K562 (cell line): ENCODE measurements at regions not wholly inside any gene's neighbourhood (a gene's known extent, or its start where the extent isn't known, plus 50 kb on each side); places are given as distances from the start of the nearest gene placed in this dataset.

Experiments
- ATAC-seq: fragments of 200-7000 bp; cut with Tn5 transposase; 3 replicates; pipeline ENCODE4 v1.9.1; 2020; ENCODE audit warnings: moderate library complexity
- BruUV-seq: library from RNA; stranded (reverse); fragments of 400-500 nt; replicated peaks from 2 replicates; lab custom pipeline; 2021; lab: Mats Ljungman, UMichigan
- CTCF ChIA-PET: fragments of 300-600 bp; formaldehyde crosslinking; extraction: SDS; loops from one replicate; lab custom pipeline; 2021; ENCODE audit warnings: low intra/inter-chr PET ratio; lab: Yijun Ruan, JAX
- POLR2A ChIA-PET: fragments of 300-600, 350-650 bp; sonication (Branson Sonifier 250); formaldehyde crosslinking; extraction: SDS; loops from one replicate; lab custom pipeline; 2021; ENCODE audit warnings: antibody characterized with exemption, inconsistent platforms; lab: Yijun Ruan, JAX
- DNase-seq, 4 experiments: peaks; one replicate each; pipeline versions ENCODE4 v3.0.0 to v3.0.0-alpha.2; 2011 to 2018; ENCODE audit warnings: low spot score in 3 of 4, mixed read lengths in 3 of 4; ENCODE audit errors: extremely low read depth in 1 of 4
- FAIRE-seq: peaks from 2 replicates; lab custom pipeline; 2011; peaks lifted over from hg19 to GRCh38; lab: Jason Lieb, UNC
- H2AFZ ChIP-seq: 2 replicates; pipeline ENCODE4 v1.6.0; 2011; ENCODE audit warnings: low read depth, low read length, control low read depth, inconsistent platforms
- H3K27ac ChIP-seq: fragments of 200-600 bp; 3 replicates; pipeline ENCODE4 v1.8.0; 2011; ENCODE audit warnings: low read depth, mild to moderate bottlenecking, control low read depth, inconsistent platforms, low read length, moderate library complexity, mixed read lengths; ENCODE audit errors: extremely low read depth
- H3K27me3 ChIP-seq, 2 experiments: fragments of 300-600 bp in 1 of 2; 2 replicates in 1 of 2; 3 replicates in 1 of 2; pipeline versions ENCODE4 v1.6.0 to v1.8.0; 2011; ENCODE audit warnings: inconsistent platforms in 2 of 2, low read length in 2 of 2, mild to moderate bottlenecking in 1 of 2, mixed read lengths in 1 of 2, moderate library complexity in 1 of 2; ENCODE audit not compliant: control insufficient read depth in 2 of 2, insufficient read depth in 2 of 2
- H3K36me3 ChIP-seq: fragments of 300-600 bp; 3 replicates; pipeline ENCODE4 v1.8.0; 2011; ENCODE audit warnings: mild to moderate bottlenecking, low read length, inconsistent platforms; ENCODE audit not compliant: control insufficient read depth, insufficient read depth
- H3K4me1 ChIP-seq, 2 experiments: fragments of 200-600 bp in 1 of 2; replicated peaks in 1 of 2; 2 replicates in 1 of 2; 3 replicates in 1 of 2; pipeline versions ENCODE4 v1.5.1 to v1.8.0; 2011; ENCODE audit warnings: inconsistent platforms in 2 of 2, low read length in 2 of 2, mild to moderate bottlenecking in 1 of 2, mixed read lengths in 1 of 2, moderate library complexity in 1 of 2; ENCODE audit not compliant: control insufficient read depth in 2 of 2, insufficient read depth in 2 of 2
- H3K4me2 ChIP-seq: 2 replicates; pipeline ENCODE4 v1.6.1; 2011; ENCODE audit warnings: low read length, control low read depth, inconsistent platforms, mixed read lengths; ENCODE audit not compliant: insufficient read depth
- H3K4me3 ChIP-seq: fragments of 200-600 bp; sonication (generic), shearing (Covaris generic); 2 replicates; pipeline ENCODE4 v1.5.1; 2016; ENCODE audit warnings: control low read depth, inconsistent platforms
- H3K79me2 ChIP-seq: fragments of 200-600 bp; 3 replicates; pipeline ENCODE4 v1.8.0; 2011; ENCODE audit warnings: low read length, inconsistent platforms; ENCODE audit not compliant: control insufficient read depth, insufficient read depth
- H3K9ac ChIP-seq, 2 experiments: 2 replicates each; pipeline versions ENCODE4 v1.6.0 to v1.6.1; 2011; ENCODE audit warnings: low read depth in 2 of 2, low read length in 2 of 2, control low read depth in 1 of 2, inconsistent platforms in 1 of 2, mild to moderate bottlenecking in 1 of 2, mixed read lengths in 1 of 2; ENCODE audit not compliant: insufficient read depth in 1 of 2
- H3K9me1 ChIP-seq: one replicate; pipeline ENCODE4 v1.6.0; 2011; ENCODE audit warnings: inconsistent platforms, mild to moderate bottlenecking, low read length, moderate library complexity; ENCODE audit not compliant: control insufficient read depth, insufficient read depth
- H3K9me3 ChIP-seq: replicated peaks from 2 replicates; pipeline ENCODE4 v1.5.1; 2011; ENCODE audit warnings: low read depth, low read length, inconsistent platforms; ENCODE audit not compliant: control insufficient read depth, insufficient read depth
- H4K20me1 ChIP-seq: replicated peaks from 2 replicates; pipeline ENCODE4 v1.6.1; 2011; ENCODE audit warnings: low read length, inconsistent platforms, mixed read lengths; ENCODE audit not compliant: control insufficient read depth, insufficient read depth
- ETV1 ChIP-seq: fragments of 450-650 bp; conservative IDR thresholded peaks from 2 replicates; pipeline ENCODE4 v1.6.1; 2016; ENCODE audit warnings: missing genetic modification characterization, control low read depth, low read depth, missing compliant biosample characterization
- EWSR1 ChIP-seq: fragments of 450-650 bp; IDR thresholded peaks from 2 replicates; pipeline ENCODE4 v1.6.1; 2018; ENCODE audit warnings: borderline replicate concordance, mild to moderate bottlenecking, low read depth, moderate library complexity; ENCODE audit not compliant: partially characterized antibody
- GTF2F1 ChIP-seq: IDR thresholded peaks from 2 replicates; pipeline ENCODE4 v1.6.1; 2011; ENCODE audit warnings: low read depth, low read length, improper control_type of control experiment
- RAD21 ChIP-seq, 2 experiments: fragments of 250-450 bp in 1 of 2; fragments of 450-650 bp in 1 of 2; sonication (Bioruptor Pico) in 1 of 2; formaldehyde crosslinking in 1 of 2; IDR thresholded peaks in 1 of 2; conservative IDR thresholded peaks in 1 of 2; 2 replicates each; pipeline versions ENCODE4 v1.4.0 to v1.8.0; 2020 to 2022; ENCODE audit warnings: mild to moderate bottlenecking in 2 of 2, moderate library complexity in 1 of 2
- RFX5 ChIP-seq: IDR thresholded peaks from 2 replicates; pipeline ENCODE4 v1.6.1; 2011; ENCODE audit warnings: low read depth, mild to moderate bottlenecking, improper control_type of control experiment, low read length
- SIN3B ChIP-seq: fragments of 450-650 bp; IDR thresholded peaks from 2 replicates; pipeline ENCODE4 v1.6.1; 2017; ENCODE audit warnings: low read depth, mild to moderate bottlenecking, moderate library complexity
- SMARCA4 ChIP-seq: fragments of 450-650 bp; IDR thresholded peaks from 2 replicates; pipeline ENCODE4 v1.6.1; 2016
- TCF7 ChIP-seq: sonication (generic); IDR thresholded peaks from 2 replicates; pipeline ENCODE4 v1.6.1; 2016; ENCODE audit warnings: antibody characterized with exemption, borderline replicate concordance
- ZFP91 ChIP-seq: sonication (generic); formaldehyde crosslinking; IDR thresholded peaks from 2 replicates; pipeline ENCODE4 v1.8.0; 2022; ENCODE audit warnings: mild to moderate bottlenecking, missing genetic modification reagents
- ZNF311 ChIP-seq: fragments of 250-450 bp; sonication (Bioruptor Pico); IDR thresholded peaks from 2 replicates; pipeline ENCODE4 v1.4.0; 2020; ENCODE audit warnings: mild to moderate bottlenecking, moderate library complexity
- ZNF589 ChIP-seq: fragments of 200-800 bp; sonication (Bioruptor generic); IDR thresholded peaks from 2 replicates; pipeline ENCODE4 v1.6.1; 2016; ENCODE audit warnings: low read depth, missing genetic modification characterization, missing compliant biosample characterization
- WGBS: fragments of 100-300 bp; shearing (Covaris generic); methylation state at CpG from one replicate; pipeline ENCODE4 v1.1.6; 2016; ENCODE audit warnings: low coverage, mixed read lengths; ENCODE audit not compliant: insufficient coverage; ENCODE audit errors: missing lambda C conversion rate; 5-methylcytosine and 5-hydroxymethylcytosine counted together
- in situ Hi-C: fragments of 300-500 bp; cut with MboI; formaldehyde crosslinking; loops from 4 replicates; pipeline ENCODE4 v1.15.0; 2018; ENCODE audit warnings: inconsistent platforms, mixed read lengths
- intact Hi-C: fragments of 100-400 bp; cut with micrococcal nuclease; formaldehyde crosslinking; loops from 2 replicates; pipeline ENCODE4 v1.14.2; 2022

- ATAC-seq, result no peak
- H3K36me3 ChIP-seq, result no peaks in the 10 kb centered on the region
- no TSS peak for BruUV-seq
- H3K27me3 ChIP-seq, result no peaks in the 10 kb centered on the region
- no peak overlapping the region for H3K4me2 ChIP-seq
- FAIRE-seq, result no peak
- no peak overlapping the region for H2AFZ ChIP-seq
- no peak for DNase-seq
- 5% methylated on average over 2 of the region's 2 CpGs for WGBS
- intact Hi-C loops (no loop called here), in situ Hi-C loops (no loop called here)
- no peaks in the 10 kb centered on the region for H3K4me1 ChIP-seq
- H4K20me1 ChIP-seq, result no peaks in the 10 kb centered on the region
- CTCF ChIA-PET, result no interaction called here
- H3K79me2 ChIP-seq, result no peaks in the 10 kb centered on the region
- H3K9me3 ChIP-seq, result no peaks in the 10 kb centered on the region
- no peaks in the 10 kb centered on the region for H3K9me1 ChIP-seq
- TF ChIP-seq GTF2F1 (no peak), ETV1 (tag) (no peak), RAD21 (CRISPR knock-in tag; conservative IDR thresholded peaks at IDR 0.05 in 1 of 2, IDR thresholded peaks at IDR 0.05 in 1 of 2) (no peak), RFX5 (no peak), SMARCA4 (no peak), TCF7 (no peak), ZNF311 (CRISPR knock-in tag) (no peak), ZFP91 (no peak), ZNF589 (CRISPR knock-in tag) (no peak), SIN3B (no peak), EWSR1 (no peak)
- TF ChIP-seq, all 486 proteins: peak for 0
- Histone ChIP-seq H3K9ac (no peak overlapping the region), H3K4me3 (no peak overlapping the region), H3K27ac (no peak overlapping the region)
- POLR2A ChIA-PET, result no interaction called here
These were observed 409.9 kb downstream of the CPS1 start for GRCh38 chr2:210966330-210966729.
